SK-N-MC (cell line): ENCODE measurements at regions not wholly inside any gene's neighbourhood (a gene's known extent, or its start where the extent isn't known, plus 50 kb on each side); places are given as distances from the start of the nearest gene placed in this dataset.

Experiments
- EZH2 ChIP-seq: fragments of 200-600 bp; sonication (generic); IDR thresholded peaks from one replicate; pipeline ENCODE4 v1.6.1; 2017; ENCODE audit warnings: antibody characterized with exemption
- POLR2AphosphoS5 ChIP-seq: IDR thresholded peaks from 2 replicates; pipeline ENCODE4 v1.6.1; 2012; ENCODE audit warnings: mild to moderate bottlenecking, low read depth, low read length, borderline replicate concordance

GRCh38 chr7:118072893-118073674, 110.9 kb upstream of the LSM8 start:
- TF ChIP-seq EZH2 = no peak
- no peak for TF ChIP-seq POLR2AphosphoS5
